K562 (cell line): ENCODE measurements at regions not wholly inside any gene's neighbourhood (a gene's known extent, or its start where the extent isn't known, plus 50 kb on each side); places are given as distances from the start of the nearest gene placed in this dataset.

Source experiments
- BRF2 ChIP-seq: IDR thresholded peaks from 3 replicates; pipeline ENCODE4 v1.6.1; 2011; ENCODE audit warnings: borderline replicate concordance, mild to moderate bottlenecking; ENCODE audit not compliant: insufficient read length, insufficient read depth
- CBFB ChIP-seq: sonication (generic); formaldehyde crosslinking; IDR thresholded peaks from 2 replicates; pipeline ENCODE4 v1.4.0; 2020; ENCODE audit warnings: mild to moderate bottlenecking, missing genetic modification reagents
- CTBP1 ChIP-seq: fragments of 450-650 bp; IDR thresholded peaks from 2 replicates; pipeline ENCODE4 v1.6.1; 2016; ENCODE audit warnings: borderline replicate concordance
- DACH1 ChIP-seq: fragments of 450-650 bp; IDR thresholded peaks from 2 replicates; pipeline ENCODE4 v1.6.1; 2018; ENCODE audit not compliant: partially characterized antibody
- GABPA ChIP-seq: fragments of 200-800 bp; sonication (Bioruptor generic); conservative IDR thresholded peaks from 2 replicates; pipeline ENCODE4 v1.6.1; 2016; ENCODE audit warnings: low read depth, missing genetic modification characterization, missing compliant biosample characterization
- GATAD2B ChIP-seq: fragments of 450-650 bp; IDR thresholded peaks from 2 replicates; pipeline ENCODE4 v1.6.1; 2017; ENCODE audit warnings: mild to moderate bottlenecking, borderline replicate concordance
- ILF3 ChIP-seq: fragments of 450-650 bp; IDR thresholded peaks from 2 replicates; pipeline ENCODE4 v1.6.1; 2018; ENCODE audit warnings: antibody characterized with exemption, mild to moderate bottlenecking, moderate library complexity, borderline replicate concordance
- POLR2A ChIP-seq: fragments of 450-650 bp; conservative IDR thresholded peaks from 2 replicates; pipeline ENCODE4 v1.6.1; 2016
- POLR3A ChIP-seq: IDR thresholded peaks from 2 replicates; pipeline ENCODE4 v1.6.1; 2011; ENCODE audit warnings: borderline replicate concordance, mild to moderate bottlenecking, moderate library complexity; ENCODE audit not compliant: insufficient read length, insufficient read depth; ENCODE audit errors: extremely low read depth
- POLR3G ChIP-seq: IDR thresholded peaks from 2 replicates; pipeline ENCODE4 v1.6.1; 2011; ENCODE audit not compliant: insufficient read length, insufficient replicate concordance; ENCODE audit errors: extremely low read depth
- SREBF2 ChIP-seq: sonication (generic); formaldehyde crosslinking; IDR thresholded peaks from 2 replicates; pipeline ENCODE4 v1.4.0; 2020; ENCODE audit warnings: mild to moderate bottlenecking, missing genetic modification reagents
- TAL1 ChIP-seq: fragments of 450-650 bp; IDR thresholded peaks from 2 replicates; pipeline ENCODE4 v1.6.1; 2016; ENCODE audit warnings: mild to moderate bottlenecking
- TEAD1 ChIP-seq, 2 experiments: fragments of 450-650 bp in 1 of 2; sonication (generic) in 1 of 2; formaldehyde crosslinking; IDR thresholded peaks; 2 replicates each; pipeline versions ENCODE4 v1.4.0 to v1.8.0; 2020 to 2022; ENCODE audit warnings: mild to moderate bottlenecking in 2 of 2, missing genetic modification reagents in 1 of 2
- TRIM24 ChIP-seq, 2 experiments: fragments of 450-650 bp; IDR thresholded peaks; 2 replicates each; pipeline ENCODE4 v1.6.1; 2016
- VEZF1 ChIP-seq: fragments of 200-800 bp; sonication (Bioruptor generic); IDR thresholded peaks from 2 replicates; pipeline ENCODE4 v1.6.1; 2017; ENCODE audit warnings: missing genetic modification characterization, missing compliant biosample characterization
- ZBTB1 ChIP-seq: sonication (generic); formaldehyde crosslinking; IDR thresholded peaks from 2 replicates; pipeline ENCODE4 v1.8.1; 2023; ENCODE audit warnings: missing genetic modification reagents, low read depth, mild to moderate bottlenecking, borderline replicate concordance
- ZBTB8A ChIP-seq: fragments of 450-650 bp; IDR thresholded peaks from 2 replicates; pipeline ENCODE4 v1.6.1; 2018; ENCODE audit warnings: mild to moderate bottlenecking, moderate library complexity; ENCODE audit not compliant: partially characterized antibody
- ZC3H4 ChIP-seq: sonication (generic); formaldehyde crosslinking; IDR thresholded peaks from 2 replicates; pipeline ENCODE4 v1.9.0; 2021; ENCODE audit warnings: missing genetic modification reagents, borderline replicate concordance
- ZNF224 ChIP-seq: sonication (generic); formaldehyde crosslinking; IDR thresholded peaks from 2 replicates; pipeline ENCODE4 v1.8.0; 2022; ENCODE audit warnings: mild to moderate bottlenecking, missing genetic modification reagents
- ZNF239 ChIP-seq: fragments of 250-450 bp; sonication (Bioruptor Pico); IDR thresholded peaks from 2 replicates; pipeline ENCODE4 v1.4.0; 2020; ENCODE audit warnings: mild to moderate bottlenecking
- ZNF280A ChIP-seq: fragments of 450-650 bp; IDR thresholded peaks from 2 replicates; pipeline ENCODE4 v1.6.1; 2018; ENCODE audit warnings: mild to moderate bottlenecking, low read depth; ENCODE audit not compliant: partially characterized antibody
- ZNF41 ChIP-seq: fragments of 250-450 bp; sonication (Bioruptor Pico); conservative IDR thresholded peaks from 2 replicates; pipeline ENCODE4 v1.4.0; 2020; ENCODE audit warnings: mild to moderate bottlenecking
- ZNF639 ChIP-seq, 2 experiments: fragments of 200-800 bp in 1 of 2; sonication (Bioruptor generic) in 1 of 2; sonication (generic) in 1 of 2; formaldehyde crosslinking in 1 of 2; IDR thresholded peaks in 1 of 2; conservative IDR thresholded peaks in 1 of 2; 2 replicates each; pipeline versions ENCODE4 v1.5.0 to v1.6.1; 2016 to 2020; ENCODE audit warnings: missing compliant biosample characterization in 1 of 2, missing genetic modification characterization in 1 of 2, missing genetic modification reagents in 1 of 2

- TF ChIP-seq ZNF280A, result no peak
- no peak for TF ChIP-seq ZBTB8A
- TF ChIP-seq TAL1, result peak; percentile 73
- TF ChIP-seq ZNF224, result no peak
- TF ChIP-seq ILF3, result no peak
- no peak for TF ChIP-seq ZNF41
- peak; percentile 38 for TF ChIP-seq CTBP1
- TF ChIP-seq ZC3H4 (CRISPR knock-in tag), result no peak
- TF ChIP-seq POLR3G, result no peak
- no peak for TF ChIP-seq SREBF2 (CRISPR knock-in tag)
- TF ChIP-seq CBFB (CRISPR knock-in tag), result no peak
- TF ChIP-seq ZBTB1 (CRISPR knock-in tag), result no peak
- no peak for TF ChIP-seq GATAD2B
- TF ChIP-seq ZNF639 (CRISPR knock-in tag; conservative IDR thresholded peaks at IDR 0.05 in 1 of 2, IDR thresholded peaks at IDR 0.05 in 1 of 2), result peak in 1 of 2 experiments; percentile 67; a peak in 1 of 4 replicates
- no peak for TF ChIP-seq VEZF1
- TF ChIP-seq POLR2A, result no peak
- no peak for TF ChIP-seq DACH1
- TF ChIP-seq GABPA (tag), result peak; percentile 36; the same call in 1 of the 2 replicates
- TF ChIP-seq ZNF239 (CRISPR knock-in tag), result no peak
- TF ChIP-seq BRF2, result no peak
- TF ChIP-seq TEAD1 (CRISPR knock-in tag; IDR thresholded peaks at IDR 0.05), result no peak
- TF ChIP-seq TRIM24 (IDR thresholded peaks at IDR 0.05), result 0 out of 4 replicates have a peak, but pooled peaks of 1 of the 2 experiments have one; percentile 29
- TF ChIP-seq POLR3A, result no peak
These were observed 220.9 kb upstream of the MYLIP start (continued) for GRCh38 chr6:15907914-15908518.
